ENCODE measurements at regions not wholly inside any gene's neighbourhood (a gene's known extent, or its start where the extent isn't known, plus 50 kb on each side); places are given as distances from the start of the nearest gene placed in this dataset.

- no peak for TF ChIP-seq CTCF (IDR thresholded peaks at IDR 0.05)
- no peak for TF ChIP-seq POLR2AphosphoS5 (IDR thresholded peaks at IDR 0.05)
Measured at GRCh38 chr4:89502581-89502980, 195.0 kb upstream of the GPRIN3 start.

All from prostate gland (tissue), 2 donors.